ENCODE measurements at regions not wholly inside any gene's neighbourhood (a gene's known extent, or its start where the extent isn't known, plus 50 kb on each side); places are given as distances from the start of the nearest gene placed in this dataset.

DNA sequence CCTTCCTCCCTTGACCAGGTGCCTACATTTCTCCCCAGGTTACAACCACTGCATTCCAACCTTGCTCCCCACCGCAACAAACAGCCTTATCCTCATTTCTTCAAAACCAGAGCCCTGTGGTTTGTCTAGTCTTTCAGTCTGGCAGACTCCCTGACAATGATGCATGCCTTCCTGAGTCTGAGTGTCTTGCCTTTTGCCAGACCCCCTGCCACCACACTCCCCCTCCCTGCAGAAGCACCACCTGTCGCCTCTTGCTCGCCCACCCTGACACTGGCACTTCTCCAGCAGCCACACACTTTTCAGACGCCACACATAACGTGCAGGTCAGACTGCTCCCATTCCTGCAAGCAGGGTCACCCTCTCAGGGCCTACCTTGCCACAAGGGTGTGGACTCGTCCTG is 349.2 kb upstream of the NOCT start:
- no peak for DNase-seq

DNA sequence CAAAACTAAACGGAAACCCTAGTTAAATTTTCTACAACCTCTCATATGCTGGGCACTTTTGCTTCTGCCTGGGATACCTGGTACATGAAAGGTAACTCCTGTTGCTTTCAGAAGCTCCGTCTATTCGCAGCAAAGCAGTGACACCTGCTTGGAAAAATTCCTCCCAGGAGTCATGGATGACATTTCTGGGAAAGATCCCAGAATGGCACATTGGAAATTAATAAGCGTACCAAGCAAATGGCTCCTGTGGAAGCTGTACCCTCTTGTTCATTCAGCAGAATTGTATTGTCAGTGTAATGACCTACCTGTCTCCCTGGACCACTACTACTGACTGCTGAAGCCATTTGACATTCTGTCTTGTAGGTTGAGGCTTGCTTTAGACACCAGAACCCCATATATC is 349.7 kb upstream of the NOCT start:
- DNase-seq, result no peak

DNA sequence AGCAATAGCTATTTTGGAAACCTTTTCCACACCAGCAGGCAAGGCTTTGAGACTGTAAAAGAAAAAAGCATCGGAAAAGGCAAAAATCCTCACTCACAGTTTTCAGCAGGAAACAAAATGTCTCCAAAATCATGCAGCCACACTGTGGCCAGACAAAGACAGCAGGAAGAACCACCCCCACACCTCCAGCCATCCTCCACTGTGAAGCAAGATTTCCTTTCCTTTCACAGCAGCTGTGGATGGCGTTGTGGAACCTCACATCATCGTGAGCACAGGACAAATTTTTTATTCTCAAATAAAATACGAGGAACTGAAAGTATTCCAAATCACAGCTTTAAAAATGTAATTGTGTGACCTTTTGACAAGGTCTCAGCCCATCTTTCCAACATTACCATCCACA is 351.7 kb upstream of the NOCT start:
- no peak for DNase-seq

- no peak for DNase-seq
Observed at GRCh38 chr4:138659812-138660316, 355.7 kb upstream of the NOCT start.

- no peak for DNase-seq
Observed at GRCh38 chr4:138659037-138659811, 356.4 kb upstream of the NOCT start.

DNA sequence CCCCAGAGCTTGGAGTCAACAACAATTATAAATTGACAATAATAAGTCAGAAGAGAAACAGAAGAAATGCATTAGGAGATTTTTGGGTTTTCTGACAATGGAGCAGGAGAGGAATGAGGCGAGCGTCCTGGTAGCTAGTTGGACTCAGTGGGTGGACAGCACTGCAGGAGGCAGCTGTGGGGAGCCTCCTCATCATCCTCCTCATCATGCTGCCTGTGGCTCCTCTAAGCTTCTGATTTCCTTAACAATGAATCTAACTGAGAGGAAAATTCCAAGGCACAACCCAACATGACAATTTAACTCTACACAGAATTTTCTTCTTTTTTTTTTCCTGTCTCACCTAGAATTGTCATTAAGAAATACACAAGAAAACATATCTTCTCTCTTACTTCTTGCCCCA is 357.1 kb upstream of the NOCT start:
- DNase-seq, result no peak

GRCh38 chr4:138656990-138657389 is 358.6 kb upstream of the NOCT start:
- DNase-seq, result no peak

- DNase-seq, result no peak
Observed at GRCh38 chr4:138655985-138656384, 359.6 kb upstream of the NOCT start.

DNA sequence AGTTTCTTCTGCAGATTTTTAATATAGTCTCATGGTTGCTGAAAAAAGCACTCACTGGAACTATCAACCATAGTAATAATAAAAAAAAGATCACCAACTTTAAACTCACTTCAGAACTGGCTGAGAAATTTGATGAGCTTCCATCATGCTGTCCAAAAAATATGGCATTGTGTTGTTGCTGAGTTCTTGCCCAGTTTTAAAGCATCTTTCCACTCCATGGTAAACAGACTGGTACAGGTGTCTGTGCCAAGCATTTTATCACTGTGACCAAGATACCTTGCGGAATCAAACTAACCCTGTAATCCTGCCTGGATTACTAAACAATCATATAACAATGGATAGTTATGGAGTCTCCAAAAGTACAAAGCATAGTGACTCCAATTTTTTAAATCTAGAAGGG is 360.3 kb upstream of the NOCT start:
- DNase-seq, result no peak

- DNase-seq, result no peak
Observed at GRCh38 chr4:138650929-138651448, 364.6 kb upstream of the NOCT start.

- no peak for DNase-seq
Observed at GRCh38 chr4:138650495-138650894, 365.1 kb upstream of the NOCT start.

GRCh38 chr4:138647433-138647832 is 368.1 kb upstream of the NOCT start:
- no peak for DNase-seq

DNA sequence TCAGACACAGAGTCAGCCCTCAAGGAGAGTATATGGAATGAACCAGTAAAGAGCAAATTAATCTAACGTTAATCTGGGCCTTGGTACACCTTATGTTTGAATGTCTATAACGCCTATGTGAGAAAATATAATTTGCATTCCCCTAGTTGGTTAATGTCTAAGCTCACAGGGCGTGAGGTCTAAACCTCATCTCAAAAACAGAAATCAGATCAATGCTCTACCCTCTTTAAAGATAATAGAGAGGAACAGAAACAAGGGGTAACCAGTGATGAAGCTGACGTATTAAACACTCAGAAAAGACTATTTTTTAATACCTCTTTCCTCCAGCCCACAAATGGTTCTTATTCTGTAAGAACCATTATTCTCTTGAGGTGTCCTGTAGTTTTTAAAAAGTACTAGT is 369.2 kb upstream of the NOCT start:
- no peak for DNase-seq

DNA sequence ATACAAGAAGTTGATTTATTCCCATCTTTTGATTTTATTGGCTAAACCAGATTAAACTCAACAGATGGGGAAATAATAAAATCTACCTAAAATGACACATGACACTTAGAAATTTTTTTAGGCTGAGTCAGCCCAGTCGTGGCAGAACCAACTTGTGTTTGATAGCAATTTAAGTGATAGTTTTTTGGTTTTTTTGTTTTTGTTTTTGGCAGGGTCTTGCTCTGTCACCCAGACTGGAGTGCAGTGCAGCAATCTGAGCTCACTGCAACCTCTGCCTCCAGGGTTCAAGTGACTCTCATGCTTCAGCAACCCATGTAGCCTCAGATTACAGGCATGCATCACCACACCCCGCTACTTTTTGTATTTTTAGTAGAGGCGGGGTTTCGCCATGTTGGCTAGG is 370.3 kb upstream of the NOCT start:
- DNase-seq, result no peak

- no peak for DNase-seq
Observed at GRCh38 chr4:138644322-138644721, 371.3 kb upstream of the NOCT start.

- DNase-seq, result no peak
Observed at GRCh38 chr4:138643827-138644226, 371.8 kb upstream of the NOCT start.

DNA sequence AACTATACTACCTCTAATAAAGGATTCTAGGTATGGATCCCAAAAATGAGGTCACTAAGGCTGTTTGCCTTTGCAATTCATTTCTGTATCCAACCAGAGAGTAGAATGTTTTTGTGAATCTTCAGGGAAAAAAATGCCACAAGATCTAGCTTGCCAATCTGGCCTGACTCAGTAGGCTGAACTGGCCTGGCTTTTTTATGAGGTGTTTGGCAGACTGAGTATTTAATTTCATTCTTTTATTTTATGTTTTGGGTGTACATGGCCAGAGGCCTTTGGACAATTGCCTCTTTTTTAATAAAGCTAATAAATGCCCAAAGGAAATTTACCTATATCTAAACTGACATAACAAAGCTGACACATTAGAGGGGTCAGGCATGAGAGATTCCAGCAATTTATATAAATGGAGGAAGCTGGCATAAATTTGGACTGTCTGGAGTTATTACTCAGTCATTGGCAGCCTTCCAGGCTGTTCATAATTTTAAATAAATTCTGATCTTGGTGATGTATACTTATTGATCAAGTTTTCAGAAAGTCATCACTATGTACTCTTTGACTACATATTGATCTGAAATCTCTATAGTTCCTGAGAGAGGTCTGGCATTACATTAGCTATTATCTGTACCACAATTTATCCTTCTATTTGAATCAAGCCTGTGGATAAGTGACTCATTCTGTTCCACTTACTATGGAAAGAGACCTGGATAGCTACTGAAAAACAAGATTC is 376.4 kb upstream of the NOCT start:
- DNase-seq, result no peak

GRCh38 chr4:138636781-138637180 is 378.8 kb upstream of the NOCT start:
- no peak for DNase-seq

DNA sequence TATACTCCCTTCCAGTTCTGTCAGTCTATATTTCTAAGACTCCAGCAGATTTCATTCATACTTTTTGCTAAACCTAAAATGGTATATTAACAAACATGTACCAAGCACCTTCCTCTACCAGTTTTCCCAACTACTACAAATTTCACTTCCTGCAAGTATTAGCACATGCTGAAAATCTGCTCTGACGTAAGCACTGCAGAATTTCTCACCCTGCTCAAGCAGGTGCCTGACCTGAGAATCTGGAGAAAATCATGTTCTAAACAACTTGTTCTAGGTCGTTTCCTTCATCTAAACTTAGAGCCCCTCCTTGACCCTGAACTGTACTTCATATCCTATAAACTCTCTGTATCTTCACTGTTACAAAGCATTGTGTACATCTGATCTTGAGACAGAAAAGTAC is 380.7 kb upstream of the NOCT start:
- no peak for DNase-seq

DNA sequence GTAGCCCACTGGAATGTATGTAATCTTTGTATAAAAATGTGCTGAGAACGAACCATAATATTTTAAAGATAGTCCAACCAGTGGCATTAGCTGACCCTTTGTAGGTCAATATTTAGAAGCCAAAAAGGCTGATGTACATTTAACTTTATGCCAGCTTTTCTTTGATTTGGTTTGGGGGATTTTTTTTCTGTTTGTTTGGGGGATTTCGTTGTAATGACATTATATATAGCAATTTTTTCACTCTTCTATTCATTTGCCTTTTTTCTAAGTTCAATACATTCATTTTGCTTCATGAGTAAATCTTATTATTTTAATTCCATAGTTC is 382.0 kb upstream of the NOCT start:
- DNase-seq, result no peak

- DNase-seq, result no peak
Observed at GRCh38 chr4:138632856-138633579, 382.6 kb upstream of the NOCT start.

GRCh38 chr4:138630666-138631065 is 384.9 kb upstream of the NOCT start:
- DNase-seq, result no peak
